ENCODE measurements at regions not wholly inside any gene's neighbourhood (a gene's known extent, or its start where the extent isn't known, plus 50 kb on each side); places are given as distances from the start of the nearest gene placed in this dataset.

GRCh38 chr13:89903115-89903514 lies 1444.4 kb upstream of the MIR17HG start:
- DNase-seq (ENCODE audit: low read depth): no peak

GRCh38 chr13:89910166-89910565 lies 1437.3 kb upstream of the MIR17HG start:
- no peak for DNase-seq (ENCODE audit: low read depth)

- no peak for DNase-seq (ENCODE audit: low read depth)
These were observed 1430.9 kb upstream of the MIR17HG start for GRCh38 chr13:89916551-89916950.

GRCh38 chr13:89920461-89920860 lies 1427.0 kb upstream of the MIR17HG start:
- DNase-seq (ENCODE audit: low read depth): no peak

- no peak for DNase-seq (ENCODE audit: low read depth)
These were observed 1424.4 kb upstream of the MIR17HG start for GRCh38 chr13:89923052-89923451.

- DNase-seq (ENCODE audit: low read depth): no peak
These were observed 1423.8 kb upstream of the MIR17HG start for GRCh38 chr13:89923736-89924135.

GRCh38 chr13:89925107-89925506 lies 1422.4 kb upstream of the MIR17HG start:
- DNase-seq (ENCODE audit: low read depth): no peak

GRCh38 chr13:89930861-89931260 lies 1416.6 kb upstream of the MIR17HG start:
- no peak for DNase-seq (ENCODE audit: low read depth)

- DNase-seq (ENCODE audit: low read depth): no peak
These were observed 1414.6 kb upstream of the MIR17HG start for GRCh38 chr13:89932902-89933301.

- no peak for DNase-seq (ENCODE audit: low read depth)
These were observed 1411.2 kb upstream of the MIR17HG start for GRCh38 chr13:89936256-89936655.

GRCh38 chr13:89937420-89937819 lies 1410.1 kb upstream of the MIR17HG start:
- no peak for DNase-seq (ENCODE audit: low read depth)

- no peak for DNase-seq (ENCODE audit: low read depth)
These were observed 1407.1 kb upstream of the MIR17HG start for GRCh38 chr13:89940383-89940782.

- DNase-seq (ENCODE audit: low read depth): no peak
These were observed 1404.3 kb upstream of the MIR17HG start for GRCh38 chr13:89943139-89943538.

- no peak for DNase-seq (ENCODE audit: low read depth)
These were observed 1397.3 kb upstream of the MIR17HG start for GRCh38 chr13:89950225-89950624.

- DNase-seq (ENCODE audit: low read depth): no peak
These were observed 1396.1 kb upstream of the MIR17HG start for GRCh38 chr13:89951341-89951740.

- DNase-seq (ENCODE audit: low read depth): no peak
These were observed 1393.9 kb upstream of the MIR17HG start for GRCh38 chr13:89953581-89953980.

- DNase-seq (ENCODE audit: low read depth): no peak
These were observed 1391.7 kb upstream of the MIR17HG start for GRCh38 chr13:89955773-89956172.

GRCh38 chr13:89959074-89959473 lies 1388.4 kb upstream of the MIR17HG start:
- no peak for DNase-seq (ENCODE audit: low read depth)

- no peak for DNase-seq (ENCODE audit: low read depth)
These were observed 1382.2 kb upstream of the MIR17HG start for GRCh38 chr13:89965252-89965651.

- no peak for DNase-seq (ENCODE audit: low read depth)
These were observed 1381.0 kb upstream of the MIR17HG start for GRCh38 chr13:89966524-89966923.

- DNase-seq (ENCODE audit: low read depth): no peak
These were observed 1379.8 kb upstream of the MIR17HG start for GRCh38 chr13:89967701-89968100.

GRCh38 chr13:89968470-89968869 lies 1379.0 kb upstream of the MIR17HG start:
- DNase-seq (ENCODE audit: low read depth): no peak

- DNase-seq (ENCODE audit: low read depth): no peak
These were observed 1377.2 kb upstream of the MIR17HG start for GRCh38 chr13:89970353-89970709.

GRCh38 chr13:89977203-89977602 lies 1370.3 kb upstream of the MIR17HG start:
- no peak for DNase-seq (ENCODE audit: low read depth)

GRCh38 chr13:89980896-89981295 lies 1366.6 kb upstream of the MIR17HG start:
- DNase-seq (ENCODE audit: low read depth): no peak

Data from activated T-cell treated with anti-CD3 and anti-CD28 coated beads for 48 hours (primary cell).